ENCODE measurements at regions not wholly inside any gene's neighbourhood (a gene's known extent, or its start where the extent isn't known, plus 50 kb on each side); places are given as distances from the start of the nearest gene placed in this dataset.

- DNase-seq (ENCODE audit: low spot score): no peak
Measured at GRCh38 chr2:4499316-4500030, 796.1 kb downstream of the DCDC2C start.

DNA sequence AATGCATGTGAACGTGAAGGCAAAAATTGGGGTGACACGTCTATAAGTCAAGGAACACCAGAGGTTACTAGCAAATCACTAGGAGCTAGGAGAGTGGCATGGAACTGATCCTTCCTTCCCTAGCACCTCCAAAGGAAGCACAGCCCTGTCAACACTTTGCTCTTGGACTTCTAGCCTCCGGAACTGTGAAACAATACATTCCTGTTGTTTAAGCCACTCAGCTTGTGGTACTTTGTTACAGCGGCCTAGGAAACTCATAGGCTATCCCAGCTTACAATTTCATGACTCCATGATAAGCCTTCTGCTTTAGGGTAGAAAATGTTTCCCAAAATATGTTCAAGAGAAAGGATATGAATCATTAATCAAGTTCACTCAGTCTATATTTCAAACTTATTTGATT is 798.1 kb downstream of the DCDC2C start:
- no peak for DNase-seq (ENCODE audit: low spot score)

DNA sequence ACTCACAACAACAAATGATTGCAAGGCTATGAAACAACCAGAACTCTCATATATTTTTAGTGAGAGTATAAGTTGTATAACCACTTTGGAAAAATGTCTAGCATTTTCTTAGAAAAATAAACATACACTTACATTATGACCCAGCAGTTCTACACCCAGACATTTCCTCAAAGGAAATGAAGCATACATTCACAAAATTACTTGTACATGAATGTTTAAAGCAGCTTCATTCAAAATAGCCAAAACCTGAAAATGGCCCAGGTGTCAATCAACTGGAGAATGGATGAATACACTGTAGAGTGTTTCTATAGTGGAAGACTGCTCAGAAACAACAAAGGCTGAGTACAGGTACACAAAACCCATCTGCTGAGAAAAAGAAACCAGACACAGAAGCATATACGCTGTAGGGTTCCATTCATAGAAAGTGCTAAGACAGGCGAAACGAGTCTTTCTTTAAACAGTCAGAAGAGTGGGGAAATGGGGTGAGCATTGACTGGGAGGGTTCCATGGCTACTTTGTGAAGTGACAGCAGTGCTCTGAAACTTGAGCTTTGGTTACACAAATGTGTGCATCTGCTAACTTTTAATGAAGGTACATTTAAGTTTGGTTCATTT is 799.0 kb downstream of the DCDC2C start:
- DNase-seq (ENCODE audit: low spot score): no peak

DNA sequence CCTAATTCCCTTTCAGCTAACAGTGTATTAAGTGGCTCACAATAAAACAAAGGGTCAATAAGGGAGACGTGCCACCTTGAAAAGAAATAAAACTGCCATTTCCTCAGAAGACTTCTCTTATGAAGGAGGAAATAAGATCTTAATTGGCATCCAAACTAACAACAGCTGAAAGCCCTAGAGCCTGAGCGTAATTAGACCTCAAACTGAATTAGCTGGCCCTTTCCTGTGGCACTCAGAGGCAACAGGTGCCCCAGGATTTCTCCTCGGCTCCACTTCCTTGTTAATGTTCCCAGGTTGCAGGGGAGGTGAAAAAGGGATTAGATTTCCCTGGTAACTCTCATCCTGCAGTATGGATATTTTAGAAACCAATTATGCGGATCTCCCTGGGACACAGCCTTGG is 804.3 kb downstream of the DCDC2C start:
- DNase-seq (ENCODE audit: low spot score): no peak

GRCh38 chr2:4515871-4516761 is 812.7 kb downstream of the DCDC2C start:
- DNase-seq (ENCODE audit: low spot score): no peak

- no peak for DNase-seq (ENCODE audit: low spot score)
Measured at GRCh38 chr2:4518596-4518995, 815.2 kb downstream of the DCDC2C start.

GRCh38 chr2:4522498-4523421 is 819.4 kb downstream of the DCDC2C start:
- no peak for DNase-seq (ENCODE audit: low spot score)

DNA sequence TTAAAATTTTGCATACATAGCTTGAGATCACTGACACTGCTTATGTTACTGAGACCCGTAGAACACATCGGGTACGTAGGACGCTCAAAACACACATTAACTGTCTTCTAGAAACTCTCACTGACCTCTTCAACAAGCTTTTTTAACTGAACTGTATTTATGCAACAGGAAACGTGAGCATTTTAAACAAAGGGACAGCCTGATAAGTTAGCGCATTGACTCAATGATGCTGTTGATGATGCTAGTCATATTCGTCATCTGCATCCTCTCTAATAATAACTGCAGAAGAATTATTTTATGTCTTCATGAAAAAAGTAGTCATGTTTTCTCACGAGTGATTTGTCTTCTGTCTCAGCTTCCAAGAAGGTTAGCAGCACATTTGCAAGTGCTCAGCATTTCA is 824.0 kb downstream of the DCDC2C start:
- no peak for DNase-seq (ENCODE audit: low spot score)

DNA sequence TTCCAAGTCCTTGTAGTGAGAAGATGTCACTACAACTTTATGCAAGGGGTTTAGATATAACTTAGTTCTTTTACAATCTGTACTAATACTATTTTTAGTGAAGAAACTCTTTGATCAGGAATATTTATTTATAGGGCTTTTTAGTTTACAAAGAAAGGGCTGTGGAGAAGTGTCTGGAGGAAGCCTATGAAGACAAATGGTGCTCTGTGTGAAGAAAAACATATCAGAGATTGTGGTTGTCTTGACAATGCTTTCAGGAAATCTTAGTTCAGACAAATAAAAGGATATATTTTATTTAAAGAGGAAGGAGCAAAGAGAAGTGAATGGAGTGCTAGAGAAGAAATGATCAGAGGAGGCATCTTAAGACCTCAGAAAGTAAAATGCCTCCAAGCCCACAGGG is 824.9 kb downstream of the DCDC2C start:
- no peak for DNase-seq (ENCODE audit: low spot score)

DNA sequence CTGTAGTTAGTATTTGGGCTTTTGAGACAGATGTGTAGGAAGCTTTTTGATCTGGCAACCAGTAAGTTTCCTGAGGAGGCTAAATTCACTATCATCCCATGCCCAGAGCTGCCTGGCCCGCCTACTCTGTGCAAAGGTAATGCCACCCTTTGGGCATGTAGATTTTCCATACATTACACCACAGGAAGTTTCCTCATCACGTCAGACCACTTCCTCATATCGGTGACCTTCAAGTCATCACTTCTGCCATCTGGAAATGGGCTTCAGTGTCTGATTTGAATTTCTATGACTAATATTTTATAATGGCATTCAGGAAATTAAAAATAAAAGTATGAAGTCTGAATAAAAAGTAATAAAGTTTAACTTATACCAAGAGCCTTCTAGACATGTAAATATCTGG is 825.4 kb downstream of the DCDC2C start:
- no peak for DNase-seq (ENCODE audit: low spot score)

DNA sequence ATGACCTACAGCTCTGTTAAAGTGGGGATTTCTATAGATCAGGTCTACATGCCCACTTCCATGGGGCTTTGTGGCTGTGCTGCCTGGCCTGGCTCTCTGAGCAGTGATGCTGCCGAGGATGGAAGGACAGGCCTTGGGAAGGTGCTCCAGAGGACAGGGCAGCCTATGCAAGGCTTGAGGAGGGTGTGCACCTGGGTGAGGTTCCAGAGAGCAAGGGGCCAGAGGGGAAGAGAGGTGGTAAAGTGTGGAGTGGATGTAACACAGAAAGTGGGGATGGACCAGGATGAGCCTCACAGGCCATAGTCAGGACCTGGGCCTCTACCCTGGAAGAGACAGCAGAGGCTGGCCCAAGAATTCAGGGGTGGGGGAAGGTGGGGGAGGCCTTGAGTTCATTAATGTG is 826.4 kb downstream of the DCDC2C start:
- DNase-seq (ENCODE audit: low spot score): no peak

- DNase-seq (ENCODE audit: low spot score): no peak
Measured at GRCh38 chr2:4530231-4530630, 826.9 kb downstream of the DCDC2C start.

- DNase-seq (ENCODE audit: low spot score): no peak
Measured at GRCh38 chr2:4533806-4534205, 830.4 kb downstream of the DCDC2C start.

GRCh38 chr2:4539121-4539520 is 835.7 kb downstream of the DCDC2C start:
- DNase-seq (ENCODE audit: low spot score): no peak

GRCh38 chr2:4549666-4550210 is 846.4 kb downstream of the DCDC2C start:
- DNase-seq (ENCODE audit: low spot score): no peak

DNA sequence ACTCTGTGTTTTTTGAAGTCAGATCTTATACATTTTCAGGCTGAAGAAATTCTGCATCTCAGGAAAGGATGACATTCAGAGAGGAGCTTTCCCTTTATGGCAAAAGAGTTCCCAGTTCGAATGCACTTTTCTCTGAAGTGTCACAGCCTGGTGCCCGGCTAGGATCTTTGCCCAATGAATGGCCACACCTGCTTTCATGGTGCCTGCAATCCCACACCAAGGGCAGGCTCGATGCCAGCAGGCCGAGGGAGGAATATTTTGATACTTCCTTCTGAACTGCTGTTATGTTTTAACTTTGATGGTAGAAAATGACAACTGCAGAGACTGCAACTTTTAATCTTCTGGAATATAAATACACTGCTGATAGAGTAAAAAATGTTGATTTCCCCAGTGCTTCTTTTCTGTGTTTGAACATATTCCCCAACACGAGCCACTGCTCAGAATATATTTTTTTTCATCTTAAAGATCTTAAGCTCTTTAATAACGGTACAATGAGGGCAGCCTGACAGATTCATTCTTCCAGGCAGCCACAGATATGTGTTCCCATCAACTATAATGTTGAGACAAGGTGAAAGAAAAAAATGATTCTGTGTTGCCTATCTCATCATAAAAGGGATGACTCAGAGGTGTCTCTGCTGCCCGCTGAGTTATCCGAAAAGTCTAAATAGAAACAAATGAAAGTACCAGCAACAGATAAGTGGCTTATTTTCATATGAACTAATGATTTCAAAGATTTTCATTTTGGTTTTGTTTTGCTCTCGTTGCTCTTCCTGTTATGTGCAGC is 848.5 kb downstream of the DCDC2C start:
- DNase-seq (ENCODE audit: low spot score): no peak

DNA sequence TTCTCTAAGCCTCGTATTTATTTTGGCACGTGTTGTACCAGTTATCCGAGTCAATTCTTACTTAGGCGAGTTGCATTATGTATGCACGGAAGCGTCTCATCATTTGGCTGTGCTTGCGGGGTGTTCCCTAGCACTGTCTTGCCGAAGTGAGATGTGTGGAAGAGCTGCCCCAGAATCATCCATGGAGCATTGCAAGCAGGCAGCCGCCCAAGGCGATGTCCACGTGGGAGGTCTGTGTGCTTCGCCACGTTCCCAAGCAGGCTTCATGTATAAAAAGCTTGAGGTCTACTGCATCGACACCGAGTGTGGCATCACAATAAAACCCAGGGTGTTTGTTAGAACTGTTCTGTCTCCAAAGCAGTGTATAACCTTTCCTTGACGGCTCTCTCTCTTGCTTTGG is 849.9 kb downstream of the DCDC2C start:
- DNase-seq (ENCODE audit: low spot score): peak; percentile 1

DNA sequence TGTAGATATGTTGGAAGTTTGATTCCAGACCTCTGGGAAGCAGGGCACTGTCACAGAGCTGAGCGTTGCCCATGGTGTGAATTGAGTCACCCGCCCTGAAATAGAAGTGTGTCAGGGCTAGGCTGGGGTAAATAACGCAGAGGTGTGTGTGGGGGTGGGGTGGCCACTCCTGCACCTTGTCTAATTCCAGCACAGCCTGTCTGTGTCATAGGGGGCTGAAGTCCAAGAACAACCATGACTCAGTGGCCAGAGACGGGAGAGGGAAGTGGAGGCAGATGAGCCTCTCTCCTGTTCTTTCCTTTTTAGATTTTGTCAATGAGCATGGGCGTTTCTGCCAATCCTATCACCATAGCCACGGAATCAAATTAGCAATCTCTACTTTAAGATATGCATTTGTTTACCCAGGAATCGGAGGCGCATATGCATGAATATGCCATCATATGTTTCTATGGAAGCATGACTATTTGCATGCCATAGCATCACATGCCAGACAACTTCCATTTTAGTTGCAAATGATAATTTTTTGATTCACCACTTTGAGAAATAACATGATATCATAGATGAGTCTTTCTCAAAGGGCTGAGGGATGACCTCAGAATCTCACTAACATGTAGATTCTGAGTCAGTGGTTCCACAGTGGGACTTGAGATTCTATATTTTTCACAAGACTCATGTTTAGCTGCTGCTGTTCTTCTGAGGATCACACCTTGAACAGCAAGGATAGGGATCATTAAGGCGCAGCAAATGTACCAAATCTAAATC is 852.9 kb downstream of the DCDC2C start:
- no peak for DNase-seq (ENCODE audit: low spot score)

GRCh38 chr2:4561196-4561595 is 857.8 kb downstream of the DCDC2C start:
- no peak for DNase-seq (ENCODE audit: low spot score)

DNA sequence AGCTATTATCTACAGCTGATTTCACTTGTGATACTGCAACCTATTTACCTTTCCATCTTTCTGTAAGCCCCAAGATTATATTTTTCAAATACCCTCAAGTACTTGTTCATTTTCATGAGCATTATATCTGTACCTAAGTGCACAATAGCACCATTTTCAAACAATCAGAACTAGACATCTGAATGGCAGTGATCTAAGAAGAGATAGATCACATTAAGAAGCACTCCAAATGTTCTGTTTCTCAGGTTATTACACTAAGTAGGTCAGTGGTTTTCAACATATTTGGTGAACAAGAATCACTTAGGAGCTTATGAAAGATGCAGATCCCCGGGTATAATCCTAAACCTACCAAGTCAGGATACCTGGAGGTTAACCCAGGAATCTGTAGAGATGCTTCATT is 872.7 kb downstream of the DCDC2C start:
- no peak for DNase-seq (ENCODE audit: low spot score)

Data from globus pallidus (tissue), 1 donor.